OCI-LY7 (cell line): ENCODE measurements at regions not wholly inside any gene's neighbourhood (a gene's known extent, or its start where the extent isn't known, plus 50 kb on each side); places are given as distances from the start of the nearest gene placed in this dataset.
"Not testable (repeated sequence)": the region's sequence is repeated elsewhere in the genome, so short reads cannot be mapped to it uniquely, and the experiment has no call there.

Experiments used
- BruUV-seq: library from RNA; stranded (reverse); fragments of 400-500 nt; replicated peaks from 2 replicates; lab custom pipeline; 2021; lab: Mats Ljungman, UMichigan
- CTCF ChIA-PET: fragments of 300-600 bp; sonication (Branson Sonifier 250); formaldehyde crosslinking; loops from one replicate; lab custom pipeline; 2022; ENCODE audit warnings: antibody characterized with exemption; ENCODE audit not compliant: unreplicated experiment; lab: Charles Lee
- POLR2A ChIA-PET: fragments of 300-600 bp; sonication (Branson Sonifier 250); formaldehyde crosslinking; loops from one replicate; lab custom pipeline; 2022; ENCODE audit warnings: antibody characterized with exemption; lab: Charles Lee
- DNase-seq: peaks from one replicate; pipeline ENCODE4 v3.0.0-alpha.2; 2015; ENCODE audit warnings: low spot score
- H2AFZ ChIP-seq: fragments of 200-600 bp; sonication (generic), shearing (Covaris generic); 2 replicates; pipeline ENCODE4 v1.6.1; 2014; ENCODE audit warnings: mild to moderate bottlenecking, antibody characterized with exemption, low read length, moderate library complexity
- H3K27ac ChIP-seq: fragments of 200-600 bp; sonication (generic); 2 replicates; pipeline ENCODE4 v1.5.1; 2014; ENCODE audit warnings: mixed run types, low read depth, mild to moderate bottlenecking, moderate library complexity, low read length, inconsistent platforms; ENCODE audit not compliant: poor library complexity, severe bottlenecking
- H3K36me3 ChIP-seq: fragments of 200-600 bp; sonication (generic); 2 replicates; pipeline ENCODE4 v1.6.1; 2014; ENCODE audit warnings: mild to moderate bottlenecking, antibody characterized with exemption, low read length, moderate library complexity, mixed read lengths; ENCODE audit not compliant: insufficient read depth
- H3K4me1 ChIP-seq: fragments of 200-600 bp; sonication (generic); 2 replicates; pipeline ENCODE4 v1.5.1; 2014; ENCODE audit warnings: mild to moderate bottlenecking, low read length; ENCODE audit not compliant: insufficient read depth, poor library complexity, severe bottlenecking
- H3K4me2 ChIP-seq: fragments of 200-600 bp; sonication (generic); 2 replicates; pipeline ENCODE4 v1.6.1; 2014; ENCODE audit warnings: mild to moderate bottlenecking, low read length
- H3K4me3 ChIP-seq: fragments of 200-600 bp; sonication (generic); 2 replicates; pipeline ENCODE4 v1.5.1; 2014; ENCODE audit warnings: mild to moderate bottlenecking, low read depth, low read length; ENCODE audit not compliant: poor library complexity, severe bottlenecking
- H3K79me2 ChIP-seq: fragments of 200-600 bp; sonication (generic); 2 replicates; pipeline ENCODE4 v1.6.1; 2016; ENCODE audit warnings: low read depth, mild to moderate bottlenecking, low read length, moderate library complexity, mixed read lengths; ENCODE audit not compliant: insufficient read depth
- H3K9me2 ChIP-seq: fragments of 200-600 bp; sonication (generic); 2 replicates; pipeline ENCODE4 v1.6.1; 2016; ENCODE audit warnings: mild to moderate bottlenecking, low read length, mixed read lengths; ENCODE audit not compliant: insufficient read depth
- H3K9me3 ChIP-seq: fragments of 200-600 bp; sonication (generic); 2 replicates; pipeline ENCODE4 v1.6.1; 2014; ENCODE audit warnings: mild to moderate bottlenecking, mixed run types, low read length, mixed read lengths
- H4K20me1 ChIP-seq: fragments of 200-600 bp; sonication (generic); 2 replicates; pipeline ENCODE4 v1.6.1; 2014; ENCODE audit warnings: mild to moderate bottlenecking, antibody characterized with exemption, low read length, moderate library complexity, mixed read lengths; ENCODE audit not compliant: insufficient read depth
- EZH2phosphoT487 ChIP-seq: fragments of 200-600 bp; sonication (generic); IDR thresholded peaks from 2 replicates; pipeline ENCODE4 v1.6.1; 2018; ENCODE audit warnings: low read depth, borderline replicate concordance, mild to moderate bottlenecking, mixed run types, antibody characterized with exemption, low read length, moderate library complexity, mixed read lengths
- intact Hi-C: fragments of 100-400 bp; cut with micrococcal nuclease; formaldehyde crosslinking; loops from one replicate; pipeline ENCODE4 v1.10.0; 2022; ENCODE audit not compliant: unreplicated experiment
- TF ChIP-seq, protein P1 (sequence below): fragments of 200-600 bp; sonication (generic); conservative IDR thresholded peaks from 2 replicates; pipeline ENCODE4 v1.5.1; 2014; ENCODE audit warnings: mild to moderate bottlenecking, antibody characterized with exemption, low read length, moderate library complexity, mixed read lengths

- H3K79me2 ChIP-seq: no peaks in the 10 kb centered on the region
- no TSS peak for BruUV-seq
- H3K9me3 ChIP-seq: no peaks in the 10 kb centered on the region
- H3K4me1 ChIP-seq: no peaks in the 10 kb centered on the region
- TF ChIP-seq, protein P1, sequence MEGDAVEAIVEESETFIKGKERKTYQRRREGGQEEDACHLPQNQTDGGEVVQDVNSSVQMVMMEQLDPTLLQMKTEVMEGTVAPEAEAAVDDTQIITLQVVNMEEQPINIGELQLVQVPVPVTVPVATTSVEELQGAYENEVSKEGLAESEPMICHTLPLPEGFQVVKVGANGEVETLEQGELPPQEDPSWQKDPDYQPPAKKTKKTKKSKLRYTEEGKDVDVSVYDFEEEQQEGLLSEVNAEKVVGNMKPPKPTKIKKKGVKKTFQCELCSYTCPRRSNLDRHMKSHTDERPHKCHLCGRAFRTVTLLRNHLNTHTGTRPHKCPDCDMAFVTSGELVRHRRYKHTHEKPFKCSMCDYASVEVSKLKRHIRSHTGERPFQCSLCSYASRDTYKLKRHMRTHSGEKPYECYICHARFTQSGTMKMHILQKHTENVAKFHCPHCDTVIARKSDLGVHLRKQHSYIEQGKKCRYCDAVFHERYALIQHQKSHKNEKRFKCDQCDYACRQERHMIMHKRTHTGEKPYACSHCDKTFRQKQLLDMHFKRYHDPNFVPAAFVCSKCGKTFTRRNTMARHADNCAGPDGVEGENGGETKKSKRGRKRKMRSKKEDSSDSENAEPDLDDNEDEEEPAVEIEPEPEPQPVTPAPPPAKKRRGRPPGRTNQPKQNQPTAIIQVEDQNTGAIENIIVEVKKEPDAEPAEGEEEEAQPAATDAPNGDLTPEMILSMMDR: no peak
- no peak for TF ChIP-seq EZH2phosphoT487
- ChIA-PET POLR2A (interaction anchor here (1.2 kb wide), 1 partner anchor 60 kb away, joined by 4 read pairs; no protein-coding TSS in a partner anchor), CTCF (no interaction called here)
- intact Hi-C loops: no loop called here
- H3K4me2 ChIP-seq: no peak overlapping the region
- DNase-seq: no peak
- no peak overlapping the region for H3K27ac ChIP-seq
- no peaks in the 10 kb centered on the region for H3K36me3 ChIP-seq
- H2AFZ ChIP-seq: no peak overlapping the region
- no peaks in the 10 kb centered on the region for H4K20me1 ChIP-seq
- H3K9me2 ChIP-seq: no peaks in the 10 kb centered on the region
- H3K4me3 ChIP-seq: no peak overlapping the region
These were observed 272.1 kb upstream of the EYS start for GRCh38 chr6:65979120-65979519.

DNA sequence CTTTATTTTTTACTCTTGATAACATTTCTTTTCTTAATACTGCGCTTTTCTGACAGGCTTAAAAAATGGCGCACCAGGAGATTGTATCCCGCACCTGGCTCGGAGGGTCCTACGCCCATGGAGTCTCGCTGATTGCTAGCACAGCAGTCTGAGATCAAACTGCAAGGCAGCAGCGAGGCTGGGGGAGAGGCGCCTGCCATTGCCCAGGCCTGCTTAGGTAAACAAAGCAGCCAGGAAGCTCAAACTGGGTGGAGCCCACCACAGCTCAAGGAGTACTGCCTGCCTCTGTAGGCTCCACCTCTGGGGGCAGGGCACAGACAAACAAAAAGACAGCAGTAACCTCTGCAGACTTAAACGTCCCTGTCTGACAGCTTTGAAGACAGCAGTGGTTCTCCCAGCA, 264.2 kb upstream of the EYS start:
- BruUV-seq, POLR2A ChIA-PET, H3K4me1 ChIP-seq, H3K36me3 ChIP-seq, H3K79me2 ChIP-seq, H3K4me2 ChIP-seq, H3K4me3 ChIP-seq, H3K9me2 ChIP-seq, H3K9me3 ChIP-seq, intact Hi-C loops, DNase-seq, CTCF ChIA-PET, H3K27ac ChIP-seq, H2AFZ ChIP-seq, H4K20me1 ChIP-seq: not testable (repeated sequence)

DNA sequence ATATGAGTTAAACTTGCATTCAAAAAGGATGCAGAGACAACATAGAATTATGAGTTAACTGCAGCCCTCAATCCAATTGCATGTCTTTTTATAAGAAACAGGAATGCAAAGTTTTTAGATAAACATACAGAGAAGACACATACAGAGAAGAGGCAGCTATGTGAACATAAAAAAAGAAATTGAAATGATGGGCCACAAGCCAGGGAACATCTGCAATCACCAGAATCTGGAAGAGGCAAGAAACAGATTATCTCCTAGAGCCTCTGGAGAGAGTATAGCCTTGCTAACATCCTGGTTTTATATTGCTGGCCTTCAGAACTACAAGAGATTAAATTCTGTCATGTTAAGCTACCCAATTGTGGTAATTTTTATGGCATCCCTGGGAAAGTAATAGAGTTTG, 257.2 kb upstream of the EYS start:
- no peak for TF ChIP-seq EZH2phosphoT487
- TF ChIP-seq, protein P1: no peak
- no peak overlapping the region for H3K4me3 ChIP-seq
- H4K20me1 ChIP-seq: no peaks in the 10 kb centered on the region
- no TSS peak for BruUV-seq
- ChIA-PET CTCF (no interaction called here), POLR2A (interaction anchor here (0.7 kb wide), 1 partner anchor 350 kb away, joined by 3 read pairs; no protein-coding TSS in a partner anchor)
- DNase-seq: no peak
- no peaks in the 10 kb centered on the region for H3K4me1 ChIP-seq
- no peak overlapping the region for H2AFZ ChIP-seq
- H3K9me3 ChIP-seq: no peaks in the 10 kb centered on the region
- no peaks in the 10 kb centered on the region for H3K79me2 ChIP-seq
- H3K27ac ChIP-seq: no peak overlapping the region
- no peaks in the 10 kb centered on the region for H3K9me2 ChIP-seq
- H3K4me2 ChIP-seq: no peak overlapping the region
- intact Hi-C loops: no loop called here
- H3K36me3 ChIP-seq: no peaks in the 10 kb centered on the region
